Islet of Langerhans (tissue), 1 donor: ENCODE measurements at regions not wholly inside any gene's neighbourhood (a gene's known extent, or its start where the extent isn't known, plus 50 kb on each side); places are given as distances from the start of the nearest gene placed in this dataset.

Experiments
- FAIRE-seq: peaks from one replicate; lab custom pipeline; 2011; peaks lifted over from hg19 to GRCh38; lab: Jason Lieb, UNC

GRCh38 chr22:47847131-47847890 is 1084.9 kb downstream of the TBC1D22A start:
- FAIRE-seq, result no peak

- no peak for FAIRE-seq
Observed at GRCh38 chr22:47846206-47846605, 1083.8 kb downstream of the TBC1D22A start.

- no peak for FAIRE-seq
Observed at GRCh38 chr22:47842119-47842518, 1079.7 kb downstream of the TBC1D22A start.

- no peak for FAIRE-seq
Observed at GRCh38 chr22:47841156-47841555, 1078.7 kb downstream of the TBC1D22A start.

GRCh38 chr22:47839595-47840227 is 1077.3 kb downstream of the TBC1D22A start:
- no peak for FAIRE-seq

GRCh38 chr22:47837703-47838102 is 1075.3 kb downstream of the TBC1D22A start:
- FAIRE-seq, result no peak

- FAIRE-seq, result no peak
Observed at GRCh38 chr22:47836957-47837356, 1074.5 kb downstream of the TBC1D22A start.

- no peak for FAIRE-seq
Observed at GRCh38 chr22:47835726-47836125, 1073.3 kb downstream of the TBC1D22A start.

GRCh38 chr22:47826016-47826415 is 1063.6 kb downstream of the TBC1D22A start:
- no peak for FAIRE-seq

GRCh38 chr22:47822422-47822821 is 1060.0 kb downstream of the TBC1D22A start:
- no peak for FAIRE-seq

GRCh38 chr22:47818496-47818895 is 1056.0 kb downstream of the TBC1D22A start:
- no peak for FAIRE-seq

- FAIRE-seq, result no peak
Observed at GRCh38 chr22:47817380-47817779, 1054.9 kb downstream of the TBC1D22A start.

GRCh38 chr22:47816863-47817210 is 1054.4 kb downstream of the TBC1D22A start:
- FAIRE-seq, result no peak

- FAIRE-seq, result no peak
Observed at GRCh38 chr22:47816121-47816862, 1053.8 kb downstream of the TBC1D22A start.

GRCh38 chr22:47814474-47814873 is 1052.0 kb downstream of the TBC1D22A start:
- FAIRE-seq, result no peak

- no peak for FAIRE-seq
Observed at GRCh38 chr22:47813661-47814060, 1051.2 kb downstream of the TBC1D22A start.

GRCh38 chr22:47811971-47812370 is 1049.5 kb downstream of the TBC1D22A start:
- no peak for FAIRE-seq

- FAIRE-seq, result no peak
Observed at GRCh38 chr22:47810505-47811500, 1048.4 kb downstream of the TBC1D22A start.

GRCh38 chr22:47808886-47809620 is 1046.6 kb downstream of the TBC1D22A start:
- FAIRE-seq, result no peak

GRCh38 chr22:47808236-47808635 is 1045.8 kb downstream of the TBC1D22A start:
- FAIRE-seq, result no peak

- FAIRE-seq, result no peak
Observed at GRCh38 chr22:47807506-47807905, 1045.1 kb downstream of the TBC1D22A start.
